Right ventricle myocardium inferior (tissue), 1 donor: ENCODE measurements at regions not wholly inside any gene's neighbourhood (a gene's known extent, or its start where the extent isn't known, plus 50 kb on each side); places are given as distances from the start of the nearest gene placed in this dataset.

Source experiments
- ATAC-seq: fragments of 200-7000 bp; cut with Tn5 transposase; one replicate; pipeline ENCODE4 v1.9.1; 2020; ENCODE audit warnings: mild to moderate bottlenecking, moderate library complexity
- DNase-seq: peaks from one replicate; pipeline ENCODE4 v3.0.0; 2021; ENCODE audit errors: missing footprints
- intact Hi-C: fragments of 100-400 bp; cut with DNase I; formaldehyde crosslinking; loops from one replicate; pipeline ENCODE4 v1.11.0; 2022
- donor health status: DM: no; HTN: yes; CAD: no; lungs with severe emphysema.

DNA sequence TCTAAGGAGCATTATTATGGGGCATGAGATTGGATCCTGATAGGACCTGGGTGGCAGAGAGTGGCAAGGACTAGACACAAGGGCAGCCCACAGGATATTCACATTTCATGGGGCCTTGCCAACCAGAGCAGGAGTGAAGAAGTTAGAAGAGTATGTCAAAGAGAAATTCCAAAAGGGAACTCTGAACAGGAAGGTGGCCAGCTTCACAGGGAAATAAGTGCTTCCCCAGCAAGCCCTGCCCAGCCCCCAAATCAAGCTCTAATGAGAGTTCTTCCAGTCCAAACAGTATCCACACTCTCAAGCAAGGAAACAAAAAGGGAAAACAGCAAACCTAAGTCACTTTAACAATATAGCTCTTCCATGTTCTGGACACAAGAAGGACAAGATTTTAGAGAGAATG, 130.2 kb upstream of the COL8A1 start:
- DNase-seq (no peak), ATAC-seq (no peak)
- intact Hi-C loops, result loop anchor here (10.0 kb wide), 1 partner anchor 127 kb away; the partner anchor contains the start of gene COL8A1

DNA sequence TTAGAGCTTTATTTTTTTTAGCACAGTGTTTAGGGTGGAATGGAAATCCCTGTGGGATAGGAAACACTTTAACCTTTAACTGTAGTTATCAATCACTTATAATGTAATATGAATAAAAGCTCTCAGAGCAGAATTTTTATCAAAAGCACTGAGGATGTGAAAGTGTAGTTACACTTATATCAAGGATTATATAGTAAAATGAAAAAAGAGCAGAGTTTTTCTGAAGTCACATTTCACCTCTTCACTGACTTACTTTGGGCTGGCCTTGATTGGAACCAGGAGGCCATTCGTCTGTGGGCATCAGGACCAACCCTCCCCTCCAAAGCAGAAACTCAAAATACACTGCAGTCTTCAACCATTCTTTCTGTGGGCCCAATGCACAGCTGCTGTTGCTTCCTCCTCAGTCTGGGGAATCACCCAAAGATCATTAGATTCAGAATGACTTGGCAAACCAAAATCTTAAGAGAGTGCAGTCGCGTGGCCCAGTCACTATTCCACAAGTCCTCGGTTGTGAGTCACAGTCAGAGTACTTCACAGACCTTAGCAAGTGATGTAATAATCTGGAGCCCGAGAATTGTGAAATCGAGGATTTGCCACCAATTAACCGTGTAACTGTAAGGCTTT, 132.6 kb upstream of the COL8A1 start:
- intact Hi-C loops, result loop anchor here (10.0 kb wide), 1 partner anchor 129 kb away; the partner anchor contains the start of gene COL8A1
- DNase-seq (peak; percentile 62), ATAC-seq (peak; percentile 83)

DNA sequence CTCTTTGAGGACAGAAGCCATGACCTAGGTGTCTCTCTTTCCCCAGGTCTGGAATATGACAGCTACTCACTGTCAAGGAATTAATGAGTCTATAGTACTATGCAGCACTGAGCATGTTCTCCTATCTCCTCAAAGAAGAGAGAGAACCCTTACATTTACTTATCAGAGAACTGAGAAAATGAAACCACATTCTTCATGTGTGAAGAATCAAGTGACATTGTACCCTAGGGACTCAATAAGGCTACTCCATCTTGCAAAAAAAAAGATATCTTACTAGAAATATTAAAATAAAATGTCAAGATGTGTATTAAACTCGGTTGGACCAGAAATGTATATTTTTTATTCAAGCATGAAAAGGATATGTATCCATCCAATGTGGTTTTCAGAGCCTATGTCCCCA, 133.2 kb upstream of the COL8A1 start:
- ATAC-seq, result no peak
- intact Hi-C loops, result loop anchor here (10.0 kb wide), 1 partner anchor 130 kb away; the partner anchor contains the start of gene COL8A1
- no peak for DNase-seq

DNA sequence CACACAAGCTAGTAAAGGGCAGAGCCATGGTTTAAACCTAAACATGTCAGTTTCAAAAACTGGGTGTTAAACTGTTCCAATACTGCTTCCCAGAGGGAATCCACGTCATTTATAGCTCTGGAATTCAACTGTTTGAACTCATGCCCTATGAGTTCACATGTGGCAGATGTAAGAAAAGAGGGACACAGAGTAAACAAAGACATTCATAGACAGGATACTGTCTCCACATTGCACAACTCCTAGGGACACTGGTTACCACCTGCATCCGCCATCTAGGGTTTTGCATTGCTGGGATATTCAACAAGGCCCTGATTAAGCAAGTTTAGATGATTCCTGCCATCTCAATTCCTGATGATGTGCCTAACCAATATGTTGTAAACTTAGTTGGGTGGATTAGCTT, 134.1 kb upstream of the COL8A1 start:
- ATAC-seq (no peak), DNase-seq (no peak)
- intact Hi-C loops, result loop anchor here (10.0 kb wide), 1 partner anchor 131 kb away; the partner anchor contains the start of gene COL8A1

DNA sequence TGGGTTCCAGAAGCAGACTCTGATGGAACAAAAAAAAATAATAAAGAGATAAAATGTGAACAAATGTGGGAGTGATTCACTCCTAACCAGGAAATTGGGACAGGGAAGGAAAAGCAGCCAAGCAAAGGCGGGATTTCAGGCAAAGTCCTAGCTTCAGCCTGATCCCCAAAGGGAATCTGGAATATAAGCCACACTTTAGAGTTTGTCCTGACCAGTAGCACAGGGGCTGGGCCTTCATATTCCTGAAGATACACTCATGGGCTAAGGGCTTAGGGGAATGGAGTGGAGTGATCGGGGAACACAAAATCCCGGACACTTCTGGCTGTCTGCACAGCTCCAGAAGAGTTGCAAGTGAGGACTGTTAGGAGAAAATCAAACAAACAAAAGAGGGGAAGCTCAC, 135.0 kb upstream of the COL8A1 start:
- intact Hi-C loops, result loop anchor here (10.0 kb wide), 1 partner anchor 131 kb away; the partner anchor contains the start of gene COL8A1
- DNase-seq (no peak), ATAC-seq (peak; percentile 61)

DNA sequence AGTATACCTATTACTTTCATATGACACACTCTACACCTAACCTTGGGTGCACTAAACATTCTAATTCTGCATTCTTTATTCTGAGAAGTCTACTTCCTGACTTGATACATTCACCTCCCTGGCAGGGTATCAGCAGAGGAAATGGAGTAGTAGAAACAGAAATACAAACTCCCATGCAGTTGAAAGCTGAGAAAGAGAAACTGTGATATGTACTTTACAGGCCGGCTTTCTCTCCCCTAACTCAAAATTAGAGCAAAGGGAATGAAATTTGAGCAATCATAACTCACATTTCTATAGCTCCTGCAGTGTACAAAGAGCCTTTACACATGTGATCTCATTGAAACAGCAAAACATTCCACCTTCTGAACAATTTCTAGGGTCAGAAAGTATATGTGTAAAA, 135.5 kb upstream of the COL8A1 start:
- DNase-seq, result no peak
- ATAC-seq, result no peak
- intact Hi-C loops, result loop anchor here (10.0 kb wide), 1 partner anchor 132 kb away; the partner anchor contains the start of gene COL8A1

DNA sequence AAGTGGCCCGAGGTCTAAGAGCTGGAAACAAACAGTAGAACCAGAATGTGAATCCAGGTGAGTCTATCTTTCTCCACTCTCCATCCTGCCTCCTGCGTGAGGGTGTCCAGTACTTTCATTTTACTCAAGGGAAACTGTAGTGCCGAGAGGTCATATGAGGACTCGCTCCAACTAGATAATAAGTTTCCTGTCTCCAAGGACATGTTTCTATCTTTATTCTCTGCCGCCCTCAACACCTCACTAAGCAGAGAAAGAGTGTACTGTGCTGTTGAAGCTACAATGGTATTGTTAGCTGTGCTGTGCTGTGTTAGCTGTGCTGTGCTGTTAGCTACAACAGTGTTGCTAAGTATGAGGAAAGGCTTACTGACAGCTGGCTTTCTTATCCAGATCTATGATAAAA, 137.9 kb upstream of the COL8A1 start:
- ATAC-seq, result peak; percentile 68
- intact Hi-C loops, result loop anchor here (10.0 kb wide), 1 partner anchor 134 kb away; the partner anchor contains the start of gene COL8A1
- no peak for DNase-seq

DNA sequence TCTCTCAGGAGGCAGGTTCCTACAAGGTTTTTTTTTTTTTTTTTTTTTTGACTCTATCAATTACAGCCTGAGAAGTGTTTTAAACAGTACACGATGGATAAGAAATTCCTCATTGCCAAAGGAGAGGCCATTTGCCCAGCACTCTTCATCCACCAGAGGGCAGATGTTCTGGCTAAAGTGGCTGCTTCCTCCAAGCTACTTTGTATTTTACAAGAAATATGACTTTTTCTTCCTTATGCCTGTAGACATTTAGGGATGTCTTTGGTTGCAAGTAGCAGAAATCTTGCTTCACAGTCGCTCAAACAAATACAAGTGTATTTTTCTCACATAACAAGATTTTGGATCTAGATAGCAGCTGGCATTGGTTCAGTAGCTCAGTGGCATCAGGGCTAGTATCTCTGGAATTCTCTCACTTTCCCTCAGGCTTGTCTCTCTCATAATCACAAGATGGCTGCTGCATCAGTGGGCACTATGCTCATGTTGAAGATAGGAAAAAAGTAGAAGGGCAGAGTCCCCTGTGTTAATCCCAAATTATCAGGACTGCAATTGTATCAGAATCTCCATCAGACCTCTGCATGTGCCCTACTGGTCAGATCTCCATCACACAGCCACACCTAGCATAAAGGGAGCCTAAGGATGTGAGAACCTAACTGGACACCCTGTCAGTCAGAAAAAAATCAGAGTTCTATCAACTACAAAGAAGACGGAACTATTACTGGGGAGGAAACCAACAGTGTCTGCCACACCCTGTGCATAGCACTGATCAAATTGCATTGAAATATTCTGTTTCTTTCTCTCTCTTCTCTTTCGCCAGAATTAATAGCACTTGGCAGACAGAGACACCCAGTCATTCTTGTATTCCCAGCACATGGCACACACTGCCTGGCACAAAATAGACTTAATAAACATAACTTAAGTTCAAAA, 138.9 kb upstream of the COL8A1 start:
- DNase-seq (no peak), ATAC-seq (peak; percentile 62)
- intact Hi-C loops, result loop anchor here (2.0 to 10.0 kb wide), 5 partner anchors 33 to 289 kb away; partner anchors contain the start of gene COL8A1

DNA sequence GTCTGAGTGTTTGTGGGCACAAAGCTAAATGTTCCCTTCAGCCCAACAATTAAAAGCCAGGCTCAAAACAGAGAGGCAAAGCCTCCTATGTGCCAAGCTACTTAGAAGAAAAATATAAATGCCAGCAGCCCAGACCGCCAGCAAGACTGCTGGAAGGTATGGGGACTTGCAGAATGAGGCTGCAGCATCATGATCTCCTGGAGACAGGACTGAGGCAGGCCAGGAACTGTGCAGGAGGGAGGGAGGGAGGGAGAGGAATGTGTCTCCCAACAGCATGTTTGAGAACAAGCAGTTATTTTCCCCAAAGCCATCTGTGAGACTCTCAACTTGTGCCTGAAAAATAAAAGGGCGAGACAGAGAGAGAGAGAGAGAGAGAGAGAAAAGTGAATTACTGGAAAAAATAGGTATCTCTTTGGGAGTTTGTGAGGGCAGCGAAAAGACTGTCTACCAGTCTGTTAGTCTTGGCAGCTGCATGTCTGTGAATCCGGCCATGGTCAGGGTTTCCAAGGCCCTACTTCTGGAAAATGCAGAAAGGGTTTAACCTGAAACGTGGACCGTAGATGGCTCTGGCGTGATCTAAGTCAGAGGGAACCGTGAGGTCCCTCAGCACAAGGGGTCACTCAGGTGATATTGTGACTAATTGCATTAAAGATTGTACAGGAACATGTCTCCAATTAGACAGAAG, 139.7 kb upstream of the COL8A1 start:
- DNase-seq, result no peak
- ATAC-seq, result peak; percentile 10
- intact Hi-C loops, result loop anchor here (2.0 kb wide), 4 partner anchors 34 to 290 kb away; no protein-coding TSS in a partner anchor

DNA sequence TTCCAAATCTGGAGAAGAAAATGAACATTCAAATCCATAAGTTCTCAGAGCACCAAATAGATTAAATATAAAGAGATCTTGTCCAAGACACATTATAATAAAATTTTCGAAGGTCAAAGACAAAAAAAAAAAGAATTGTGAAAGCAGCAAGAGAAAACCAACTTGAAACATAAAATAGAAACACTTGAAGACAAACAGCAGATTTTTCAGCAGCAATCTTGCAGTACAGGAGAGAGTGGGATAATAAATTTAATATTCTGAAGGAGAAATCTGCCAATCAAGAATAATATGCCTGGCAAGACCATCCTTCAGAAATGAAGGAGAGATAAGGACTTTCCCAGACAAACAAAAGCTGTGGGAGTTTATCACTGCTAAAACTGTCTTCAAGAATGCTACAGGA, 150.5 kb upstream of the COL8A1 start:
- ATAC-seq (no peak), DNase-seq (no peak)
- intact Hi-C loops, result no loop called here

DNA sequence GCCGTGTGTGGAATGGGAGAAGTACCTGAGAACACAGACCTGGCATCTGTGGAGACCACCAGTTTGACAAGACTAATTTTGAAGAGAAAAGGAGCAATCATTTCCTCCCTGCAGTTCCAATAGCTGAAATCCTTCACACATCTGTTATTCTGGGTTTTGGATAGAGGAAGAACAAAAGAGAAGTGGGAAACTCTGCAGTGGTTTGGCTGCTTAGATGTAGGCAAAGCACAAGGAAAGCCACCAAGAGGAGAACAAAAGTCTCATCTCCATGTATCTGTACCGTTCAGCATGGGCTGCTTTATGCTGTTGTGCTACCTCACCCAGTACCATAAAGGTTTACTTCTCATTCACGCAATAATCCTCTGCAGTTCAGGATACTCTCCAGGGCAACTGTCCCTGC, 153.1 kb upstream of the COL8A1 start:
- intact Hi-C loops, result no loop called here
- no peak for DNase-seq
- ATAC-seq, result no peak

DNA sequence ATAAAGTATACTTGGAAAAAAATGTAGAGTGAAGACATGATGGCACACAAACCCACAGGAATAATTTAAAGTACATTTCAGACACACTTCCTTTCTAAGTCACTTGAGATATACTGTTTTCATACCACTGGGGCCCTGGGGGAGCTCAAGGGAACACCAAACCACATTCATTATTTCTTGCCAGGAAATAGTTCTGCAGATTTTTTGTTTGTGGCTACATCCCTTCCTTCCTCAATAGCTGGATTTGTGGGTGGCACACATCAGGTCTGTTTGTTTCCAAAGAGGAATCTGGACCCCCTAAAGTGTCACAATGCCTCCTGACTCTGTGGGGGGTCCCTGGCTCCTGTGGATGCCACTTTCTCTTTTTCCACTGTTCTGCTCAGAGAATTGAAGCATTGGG, 153.5 kb upstream of the COL8A1 start:
- intact Hi-C loops, result no loop called here
- DNase-seq (no peak), ATAC-seq (no peak)

DNA sequence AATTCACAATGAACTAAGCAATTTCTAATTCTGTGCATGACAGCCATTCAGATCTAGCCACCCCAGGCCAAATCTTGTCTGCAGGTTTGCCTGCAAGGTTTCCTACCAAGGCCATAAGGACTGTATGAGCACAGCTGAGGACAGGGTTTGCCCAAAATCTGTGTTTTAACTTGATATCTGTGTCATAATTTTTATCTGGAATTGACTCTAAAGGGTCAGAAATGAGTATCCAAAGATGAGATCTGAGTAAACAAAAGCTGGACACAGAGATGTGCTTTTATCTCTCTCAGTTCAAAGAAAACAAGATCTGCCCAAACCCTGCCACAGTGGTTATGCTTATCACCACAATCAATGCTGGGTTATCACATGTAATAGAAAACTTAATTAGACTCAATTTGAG, 154.6 kb upstream of the COL8A1 start:
- DNase-seq (no peak), ATAC-seq (no peak)
- intact Hi-C loops, result no loop called here

DNA sequence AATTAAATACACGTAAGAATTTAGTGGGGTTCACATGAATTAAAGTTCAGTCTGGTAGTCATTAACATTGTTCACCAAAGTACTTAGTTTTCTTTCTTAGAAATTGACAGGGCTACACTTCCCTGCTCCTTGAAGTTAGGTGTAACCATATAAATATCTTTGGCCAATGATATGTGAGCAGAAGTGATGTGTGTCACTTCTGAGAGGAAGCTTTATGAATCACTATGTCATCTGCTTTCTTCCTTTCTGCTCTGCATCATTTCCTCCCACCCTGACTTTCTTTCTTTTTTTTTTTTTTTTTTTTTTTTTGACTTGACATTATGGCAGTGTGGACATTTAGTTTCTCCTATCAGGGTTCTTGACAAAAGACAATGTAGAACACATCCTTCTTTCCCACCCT, 156.2 kb upstream of the COL8A1 start:
- intact Hi-C loops, result no loop called here
- DNase-seq (no peak), ATAC-seq (no peak)

DNA sequence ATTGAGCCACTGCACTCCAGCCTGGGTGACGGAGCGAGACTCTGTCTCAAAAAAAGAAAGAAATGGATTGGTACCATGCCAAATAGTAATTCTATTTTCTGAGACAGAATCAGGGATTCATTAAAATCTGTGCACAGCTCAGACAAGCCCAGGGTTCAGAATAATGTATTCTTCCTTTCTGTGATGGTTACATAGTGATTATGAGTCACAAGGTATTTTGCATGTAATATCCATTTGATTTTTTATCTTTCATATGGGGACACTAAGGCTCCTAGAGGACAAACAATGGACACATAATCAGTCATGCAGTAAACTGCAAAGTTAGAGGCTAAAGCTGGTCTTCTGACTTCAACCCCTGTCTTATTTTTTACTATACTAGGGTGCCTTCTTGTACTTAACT, 156.8 kb upstream of the COL8A1 start:
- no peak for DNase-seq
- intact Hi-C loops, result no loop called here
- no peak for ATAC-seq

DNA sequence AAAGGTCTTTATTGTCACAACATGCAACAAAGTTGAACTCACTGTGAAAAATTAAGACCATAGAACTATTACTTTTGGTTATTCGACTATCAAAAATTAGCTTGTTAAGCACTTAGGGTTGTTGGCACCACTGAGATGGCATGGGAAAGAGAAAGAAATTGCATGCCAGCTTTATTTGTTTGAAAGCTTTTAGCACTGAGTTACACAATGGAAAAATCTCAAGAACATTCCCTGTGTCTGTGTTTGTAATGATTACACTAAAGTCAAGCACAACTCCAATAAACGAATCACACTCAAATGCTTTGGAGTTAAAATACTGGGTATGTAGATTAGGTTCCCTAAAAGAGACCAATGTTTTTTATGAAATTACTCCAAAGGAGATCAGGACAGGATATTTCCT, 158.6 kb upstream of the COL8A1 start:
- intact Hi-C loops, result no loop called here
- no peak for DNase-seq
- ATAC-seq, result no peak

DNA sequence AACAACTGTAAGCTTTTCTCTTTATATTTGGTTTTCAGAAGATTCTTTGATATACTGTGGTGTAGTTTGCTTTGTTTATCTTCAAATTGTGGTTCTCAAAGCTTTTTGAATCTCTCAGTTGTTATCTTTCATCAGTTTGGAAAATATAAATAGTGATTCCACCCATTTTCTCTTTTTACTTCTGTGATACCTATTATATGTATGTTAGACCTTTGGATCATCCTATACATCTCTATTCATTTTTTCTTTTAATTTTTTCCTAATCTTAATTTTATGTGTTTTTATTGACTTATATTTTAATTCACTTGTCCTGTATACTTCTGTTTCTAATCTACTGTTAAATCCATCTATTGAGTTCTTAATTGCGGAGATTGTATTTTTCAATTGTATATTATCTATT, 160.7 kb upstream of the COL8A1 start:
- intact Hi-C loops, result no loop called here
- ATAC-seq, result no peak
- no peak for DNase-seq

DNA sequence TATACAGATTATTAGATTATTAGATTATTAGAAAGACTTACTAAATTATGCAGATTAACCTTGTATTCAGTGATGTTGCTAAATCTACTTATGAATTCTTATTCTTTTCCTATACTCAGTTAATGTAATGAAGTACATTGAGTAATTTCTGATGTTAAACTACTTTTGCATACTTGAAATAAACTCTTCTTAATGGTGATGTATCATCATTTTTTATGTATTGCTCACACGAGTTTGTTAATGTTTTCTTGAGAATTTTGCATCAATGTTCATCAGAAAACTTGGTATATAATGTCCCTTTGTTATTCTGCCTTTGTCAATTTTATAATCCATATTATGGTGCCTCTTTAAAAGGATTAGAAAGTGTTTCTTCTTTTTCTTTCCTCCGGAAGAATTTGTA, 163.2 kb upstream of the COL8A1 start:
- ATAC-seq (no peak), DNase-seq (no peak)
- intact Hi-C loops, result no loop called here

DNA sequence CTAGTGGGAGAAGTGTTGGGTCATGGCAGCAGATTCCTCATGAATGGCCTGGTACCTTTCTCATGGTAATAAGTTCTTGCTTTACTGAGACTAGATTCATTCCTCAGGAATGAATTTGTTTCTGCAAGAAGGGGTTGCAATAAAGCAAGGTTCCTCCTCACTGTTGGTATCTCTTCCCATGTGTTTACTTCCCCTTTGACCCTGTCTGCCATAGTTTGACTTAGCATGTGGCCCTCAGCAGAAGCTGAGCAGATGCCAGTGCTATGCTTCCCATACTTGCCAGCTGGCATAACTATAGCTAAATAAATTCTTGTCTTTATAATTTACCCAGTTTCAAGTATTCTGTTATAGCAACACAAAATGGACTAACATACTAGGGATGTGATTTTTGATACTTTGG, 163.6 kb upstream of the COL8A1 start:
- ATAC-seq, result no peak
- intact Hi-C loops, result no loop called here
- DNase-seq, result no peak
